ENCODE measurements at regions not wholly inside any gene's neighbourhood (a gene's known extent, or its start where the extent isn't known, plus 50 kb on each side); places are given as distances from the start of the nearest gene placed in this dataset.

DNA sequence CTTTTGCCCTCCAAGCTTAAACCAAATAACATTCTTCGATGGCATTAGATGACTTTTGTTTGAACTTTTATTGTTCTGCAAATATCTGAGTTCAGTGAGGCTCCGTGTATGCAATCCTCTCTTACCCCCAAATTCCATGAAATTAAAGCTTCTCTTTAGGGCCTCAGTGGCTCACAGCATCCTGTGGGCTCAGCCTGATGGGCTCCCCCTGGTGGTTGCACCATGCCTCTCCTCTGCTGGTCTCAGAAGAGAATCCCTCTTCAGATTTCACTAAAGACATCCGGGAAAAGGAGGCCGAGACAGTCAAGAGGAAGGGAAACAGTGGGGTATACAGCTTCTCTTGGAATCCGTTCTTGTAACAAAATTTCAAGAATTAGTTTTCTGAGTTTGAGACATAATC lies 331.6 kb upstream of the NT5E start:
- no peak overlapping the region for H3K4me3 ChIP-seq (ENCODE audit: low read depth, low read length)
- DNase-seq, result no peak
- H3K27me3 ChIP-seq (ENCODE audit: insufficient read depth, low read depth, severe bottlenecking), result peaks cover 63% of the 10 kb centered on the region
- no peak overlapping the region for H3K27ac ChIP-seq
- no peaks in the 10 kb centered on the region for H3K9me3 ChIP-seq (ENCODE audit: severe bottlenecking)
- no peaks in the 10 kb centered on the region for H3K36me3 ChIP-seq
- TF ChIP-seq, protein P1, sequence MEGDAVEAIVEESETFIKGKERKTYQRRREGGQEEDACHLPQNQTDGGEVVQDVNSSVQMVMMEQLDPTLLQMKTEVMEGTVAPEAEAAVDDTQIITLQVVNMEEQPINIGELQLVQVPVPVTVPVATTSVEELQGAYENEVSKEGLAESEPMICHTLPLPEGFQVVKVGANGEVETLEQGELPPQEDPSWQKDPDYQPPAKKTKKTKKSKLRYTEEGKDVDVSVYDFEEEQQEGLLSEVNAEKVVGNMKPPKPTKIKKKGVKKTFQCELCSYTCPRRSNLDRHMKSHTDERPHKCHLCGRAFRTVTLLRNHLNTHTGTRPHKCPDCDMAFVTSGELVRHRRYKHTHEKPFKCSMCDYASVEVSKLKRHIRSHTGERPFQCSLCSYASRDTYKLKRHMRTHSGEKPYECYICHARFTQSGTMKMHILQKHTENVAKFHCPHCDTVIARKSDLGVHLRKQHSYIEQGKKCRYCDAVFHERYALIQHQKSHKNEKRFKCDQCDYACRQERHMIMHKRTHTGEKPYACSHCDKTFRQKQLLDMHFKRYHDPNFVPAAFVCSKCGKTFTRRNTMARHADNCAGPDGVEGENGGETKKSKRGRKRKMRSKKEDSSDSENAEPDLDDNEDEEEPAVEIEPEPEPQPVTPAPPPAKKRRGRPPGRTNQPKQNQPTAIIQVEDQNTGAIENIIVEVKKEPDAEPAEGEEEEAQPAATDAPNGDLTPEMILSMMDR (IDR thresholded peaks at IDR 0.05; ENCODE audit: low read depth, low read length), result peak; percentile 19; the same call in 1 of the 2 replicates

- H3K27ac ChIP-seq, result no peak overlapping the region
- no peak overlapping the region for H3K4me3 ChIP-seq (ENCODE audit: low read depth, low read length)
- TF ChIP-seq, protein P1 (IDR thresholded peaks at IDR 0.05; ENCODE audit: low read depth, low read length), result no peak
- H3K36me3 ChIP-seq, result no peaks in the 10 kb centered on the region
- no peak for DNase-seq
- no peaks in the 10 kb centered on the region for H3K9me3 ChIP-seq (ENCODE audit: severe bottlenecking)
- H3K27me3 ChIP-seq (ENCODE audit: insufficient read depth, low read depth, severe bottlenecking), result peaks cover 73% of the 10 kb centered on the region
Observed at GRCh38 chr6:85116475-85116874, 333.4 kb upstream of the NT5E start.

- Histone ChIP-seq H3K27me3 (ENCODE audit: insufficient read depth, low read depth, severe bottlenecking) (peaks cover 69% of the 10 kb centered on the region), H3K4me3 (ENCODE audit: low read depth, low read length) (no peak overlapping the region), H3K36me3 (no peaks in the 10 kb centered on the region), H3K27ac (no peak overlapping the region), H3K9me3 (ENCODE audit: severe bottlenecking) (no peaks in the 10 kb centered on the region)
- no peak for DNase-seq
- TF ChIP-seq, protein P1 (IDR thresholded peaks at IDR 0.05; ENCODE audit: low read depth, low read length), result no peak
Observed at GRCh38 chr6:85115876-85116275, 334.0 kb upstream of the NT5E start.

- H3K27ac ChIP-seq, result no peak overlapping the region
Observed at GRCh38 chr6:85115376-85115775, 334.5 kb upstream of the NT5E start.

DNA sequence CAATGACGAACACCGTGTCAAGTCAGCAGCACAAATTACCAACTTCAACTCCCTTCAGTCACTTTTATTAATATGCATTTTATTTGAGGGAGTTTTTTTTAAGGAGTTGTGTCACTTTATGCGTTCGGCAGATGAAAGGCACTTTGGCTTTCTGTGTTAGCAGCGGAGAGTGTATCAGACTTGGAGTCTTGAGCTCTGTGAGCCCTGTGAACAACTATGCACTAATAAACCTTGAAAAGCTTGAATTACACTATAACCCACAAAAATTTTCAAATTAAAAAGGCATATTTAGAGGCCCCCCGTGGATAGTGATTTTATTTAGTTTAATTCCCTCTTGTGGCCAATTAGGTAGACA lies 335.3 kb upstream of the NT5E start:
- no peak overlapping the region for H3K4me3 ChIP-seq (ENCODE audit: low read depth, low read length)
- no peaks in the 10 kb centered on the region for H3K9me3 ChIP-seq (ENCODE audit: severe bottlenecking)
- H3K27me3 ChIP-seq (ENCODE audit: insufficient read depth, low read depth, severe bottlenecking), result peaks cover 62% of the 10 kb centered on the region
- TF ChIP-seq, protein P1 (IDR thresholded peaks at IDR 0.05; ENCODE audit: low read depth, low read length), result no peak
- DNase-seq, result no peak
- no peaks in the 10 kb centered on the region for H3K36me3 ChIP-seq
- no peak overlapping the region for H3K27ac ChIP-seq

More at GRCh38 chr6:85115376-85115775, 334.5 kb upstream of the NT5E start:
- Histone ChIP-seq H3K4me3 (ENCODE audit: low read depth, low read length) (no peak overlapping the region), H3K9me3 (ENCODE audit: severe bottlenecking) (no peaks in the 10 kb centered on the region), H3K36me3 (no peaks in the 10 kb centered on the region), H3K27me3 (ENCODE audit: insufficient read depth, low read depth, severe bottlenecking) (peaks cover 67% of the 10 kb centered on the region)
- TF ChIP-seq, protein P1 (IDR thresholded peaks at IDR 0.05; ENCODE audit: low read depth, low read length), result no peak
- DNase-seq, result no peak

DNA sequence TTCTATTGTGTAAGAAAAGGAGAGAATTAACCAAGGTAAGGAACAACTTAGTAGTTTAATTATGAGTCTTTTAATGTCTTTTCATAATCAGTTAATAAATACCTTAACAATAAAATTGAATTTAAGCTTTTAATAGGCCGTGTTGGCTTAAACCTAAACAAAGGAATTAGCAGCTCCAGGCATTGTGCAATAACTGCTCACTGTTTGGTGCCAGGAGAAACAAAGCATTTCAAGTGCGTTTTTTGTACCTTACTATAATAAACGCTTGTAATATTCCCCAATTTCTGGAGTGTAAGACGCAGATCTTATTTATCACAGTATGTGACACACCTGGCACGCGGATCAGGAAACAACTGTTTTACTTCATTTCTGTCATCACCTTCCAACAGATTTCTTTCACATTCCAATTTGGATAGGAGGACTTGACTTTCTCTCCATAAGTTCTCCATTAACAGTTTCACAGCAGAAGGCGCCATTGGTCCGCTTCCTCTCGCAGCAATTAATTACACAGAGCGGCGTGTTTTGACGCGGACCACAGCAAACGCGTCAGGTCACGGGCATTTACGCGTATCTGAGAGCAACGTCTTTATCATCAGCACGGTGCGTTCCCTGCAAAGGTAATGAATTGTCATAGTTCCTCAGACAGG lies 335.8 kb upstream of the NT5E start:
- Histone ChIP-seq H3K9me3 (ENCODE audit: severe bottlenecking) (no peaks in the 10 kb centered on the region), H3K36me3 (no peaks in the 10 kb centered on the region), H3K4me3 (ENCODE audit: low read depth, low read length) (no peak overlapping the region), H3K27me3 (ENCODE audit: insufficient read depth, low read depth, severe bottlenecking) (peaks cover 60% of the 10 kb centered on the region), H3K27ac (no peak overlapping the region)
- DNase-seq, result no peak
- TF ChIP-seq, protein P1 (IDR thresholded peaks at IDR 0.05; ENCODE audit: low read depth, low read length), result no peak
